HG03280 (cell line): ENCODE measurements at regions not wholly inside any gene's neighbourhood (a gene's known extent, or its start where the extent isn't known, plus 50 kb on each side); places are given as distances from the start of the nearest gene placed in this dataset.
A peak's percentile ranks its signal among the peaks of the same experiment; 100 is the strongest.

Experiments used
- ATAC-seq: cut with Tn5 transposase; IDR thresholded peaks from one replicate; pipeline ENCODE4 v1.9.1; 2021; ENCODE audit warnings: mild to moderate bottlenecking, moderate library complexity; ENCODE audit not compliant: unreplicated experiment

DNA sequence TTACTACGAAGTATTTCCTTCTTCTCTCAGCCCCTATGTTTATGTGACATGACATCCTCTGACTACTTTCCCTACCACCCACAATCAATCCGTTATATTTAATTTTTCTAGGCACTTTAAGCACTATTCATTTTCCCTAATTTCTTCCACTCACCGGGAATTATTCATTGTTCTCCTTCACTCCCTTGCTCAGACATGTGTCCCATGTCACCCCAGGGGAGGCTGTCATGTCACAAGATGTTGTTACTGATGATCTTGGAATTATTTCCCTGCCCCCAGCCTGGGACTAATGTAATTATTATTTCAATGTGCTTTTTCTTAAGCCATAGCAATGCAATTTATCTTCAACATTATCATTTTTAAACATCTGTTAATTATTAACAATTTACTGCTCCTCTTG is 317.2 kb downstream of the PHF14 start:
- no peak for ATAC-seq

DNA sequence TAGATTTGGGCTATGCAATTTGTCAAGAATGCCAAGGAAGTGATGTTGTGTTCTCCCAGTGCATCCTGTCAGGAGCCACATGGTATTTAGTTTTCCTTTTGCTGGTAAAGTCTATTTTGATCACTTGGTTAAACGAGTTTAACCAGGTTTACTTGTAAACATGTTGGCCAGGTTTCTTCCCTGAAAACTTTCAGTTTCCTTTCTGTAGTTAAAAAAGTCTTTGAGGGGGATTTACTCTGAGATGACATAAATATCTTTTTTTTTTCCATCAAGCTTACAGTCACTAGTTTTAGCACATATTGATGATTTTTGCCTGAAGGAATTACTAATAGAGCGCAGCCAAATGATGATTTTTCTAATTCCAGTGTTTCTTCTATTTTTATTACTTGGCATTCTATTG is 320.5 kb downstream of the PHF14 start:
- ATAC-seq, result no peak

GRCh38 chr7:11294965-11295364 is 321.3 kb downstream of the PHF14 start:
- ATAC-seq, result no peak

DNA sequence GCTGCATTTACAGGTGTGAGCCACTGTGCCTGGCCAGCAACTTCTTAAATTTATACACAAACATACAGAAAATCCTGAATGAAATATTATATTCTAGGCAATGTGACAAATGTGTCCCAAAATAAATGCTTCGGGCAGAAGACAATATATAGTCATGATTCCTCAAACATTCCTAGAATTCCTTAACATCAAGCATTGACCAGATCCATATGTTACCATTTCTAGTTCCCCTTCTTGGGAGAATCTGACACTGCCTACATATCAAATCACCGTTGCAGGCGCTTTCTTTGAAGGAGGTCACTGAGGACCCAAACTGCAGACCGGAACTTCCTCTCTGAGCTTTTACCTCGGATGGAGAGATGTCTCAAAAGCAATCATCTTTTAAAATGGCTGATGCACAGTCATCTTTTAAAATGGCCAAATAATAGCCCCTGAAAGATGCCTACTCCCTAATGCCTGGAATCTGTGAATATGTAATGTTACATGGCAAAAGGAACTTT is 323.5 kb downstream of the PHF14 start:
- ATAC-seq, result no peak

DNA sequence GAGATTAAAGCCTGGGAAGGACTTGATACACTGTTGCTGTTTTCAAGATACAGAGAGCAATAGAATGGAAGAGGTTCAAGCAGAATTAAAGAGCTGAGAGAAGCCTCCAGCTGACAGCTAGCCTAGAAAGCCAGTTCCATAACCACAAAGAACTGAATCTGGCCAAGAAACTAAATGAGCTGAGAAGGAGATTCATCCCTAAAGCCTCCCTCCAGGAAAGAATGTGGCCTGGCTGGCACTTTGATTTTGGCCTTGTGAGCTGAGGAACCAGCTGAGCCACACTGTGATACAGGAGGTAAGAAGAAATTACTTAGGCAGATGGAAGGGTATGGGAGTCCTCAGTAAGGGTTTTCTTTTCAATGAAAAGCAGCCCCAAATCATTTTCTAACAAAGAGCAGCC is 324.1 kb downstream of the PHF14 start:
- ATAC-seq, result no peak

GRCh38 chr7:11298220-11298619 is 324.5 kb downstream of the PHF14 start:
- no peak for ATAC-seq

DNA sequence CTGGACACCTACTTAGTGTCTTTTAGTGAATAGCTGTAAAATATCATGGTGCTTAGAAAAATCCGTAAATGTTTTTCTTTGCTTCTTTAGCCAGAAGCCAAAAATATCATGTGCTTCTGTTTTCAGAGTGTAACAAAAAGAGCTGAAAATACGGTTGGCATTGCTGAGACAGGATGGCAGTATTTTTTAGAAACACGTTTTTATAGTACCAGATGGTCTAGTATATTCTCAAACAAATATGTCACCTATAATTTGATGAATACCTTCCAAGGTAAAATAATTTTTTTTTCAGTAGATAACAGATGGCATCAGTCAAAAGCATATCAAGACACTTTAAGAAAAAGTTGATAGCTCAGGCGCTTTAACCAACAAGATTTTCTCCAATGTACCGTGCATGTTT is 326.6 kb downstream of the PHF14 start:
- no peak for ATAC-seq

DNA sequence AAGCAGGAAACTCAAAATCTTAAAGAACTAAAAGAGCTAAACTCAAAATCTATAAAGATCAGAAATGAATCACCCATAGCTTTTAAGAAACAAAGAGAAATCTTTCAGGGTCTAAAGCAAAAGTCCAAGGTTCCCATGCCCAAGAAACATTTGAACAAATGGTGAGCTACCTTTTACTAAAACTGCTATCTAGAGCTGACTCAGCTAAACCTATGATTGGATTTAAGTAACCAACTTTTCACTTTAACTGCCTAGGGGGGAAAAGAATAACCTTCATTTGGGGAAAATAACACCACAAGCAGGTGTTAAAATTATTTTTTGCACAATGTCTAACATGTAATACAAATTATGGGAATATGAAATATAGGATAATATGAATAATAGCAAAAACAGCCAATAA is 328.4 kb downstream of the PHF14 start:
- no peak for ATAC-seq

DNA sequence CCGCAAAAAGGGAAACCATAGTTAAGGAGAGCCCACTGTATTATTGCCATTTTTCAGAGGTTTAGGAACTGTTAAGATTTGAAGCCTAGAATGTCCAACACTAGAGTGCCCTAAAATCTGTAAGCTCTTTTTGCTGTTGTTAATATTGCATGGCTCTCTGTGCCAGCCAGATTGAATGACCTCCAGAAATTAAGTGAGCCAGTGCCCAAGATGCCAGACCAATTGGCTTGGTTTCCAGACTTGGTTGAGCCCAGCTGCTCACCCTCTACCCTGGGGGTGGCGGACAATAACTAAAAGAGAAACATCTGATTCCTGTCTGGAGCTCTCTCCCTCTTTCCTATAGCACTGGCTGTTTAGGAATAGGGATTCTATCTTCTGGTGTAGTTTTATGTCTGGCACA is 340.1 kb downstream of the PHF14 start:
- ATAC-seq, result no peak

DNA sequence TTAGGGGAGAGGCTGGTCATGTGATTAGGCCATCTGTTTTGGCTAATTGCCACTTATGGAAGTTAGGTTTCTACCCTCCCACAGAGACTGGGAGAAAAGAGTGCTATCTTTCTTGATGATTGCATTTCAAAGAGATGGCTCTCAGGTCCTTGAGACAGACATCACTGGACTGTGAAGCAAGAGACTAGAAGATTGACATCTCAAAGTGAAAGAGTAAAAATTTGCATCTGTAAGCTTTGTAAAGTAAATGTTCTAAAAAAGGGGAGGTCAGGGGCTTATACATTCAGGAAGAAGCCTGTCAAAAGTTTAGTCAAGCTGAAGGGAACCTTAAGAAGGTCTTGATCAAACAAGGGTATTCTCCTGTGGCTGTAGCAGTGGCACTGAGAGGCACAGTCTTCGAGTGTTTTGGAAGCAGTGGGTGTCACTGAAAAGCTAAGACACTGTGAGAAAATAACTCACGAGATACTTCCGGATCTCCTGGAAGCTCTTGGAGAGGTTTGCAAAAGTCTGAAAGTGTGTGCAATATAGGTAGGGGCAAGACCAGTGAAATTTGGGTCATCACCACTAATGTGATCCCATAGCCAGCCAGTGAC is 342.1 kb downstream of the PHF14 start:
- no peak for ATAC-seq

GRCh38 chr7:11317766-11318165 is 344.1 kb downstream of the PHF14 start:
- ATAC-seq, result peak; percentile 64

GRCh38 chr7:11319491-11320274 is 346.0 kb downstream of the PHF14 start:
- no peak for ATAC-seq
